GM12878 (cell line): ENCODE measurements at regions not wholly inside any gene's neighbourhood (a gene's known extent, or its start where the extent isn't known, plus 50 kb on each side); places are given as distances from the start of the nearest gene placed in this dataset.

ENCODE experiments used
- ATAC-seq: fragments of 200-7000 bp; cut with Tn5 transposase; 3 replicates; pipeline ENCODE4 v1.9.1; 2020; ENCODE audit warnings: mild to moderate bottlenecking, moderate library complexity
- BruUV-seq: library from RNA; stranded (reverse); fragments of 400-500 nt; replicated peaks from 2 replicates; lab custom pipeline; 2021; lab: Mats Ljungman, UMichigan
- CTCF ChIA-PET: fragments of 300-600 bp; sonication (Branson Sonifier 250); formaldehyde crosslinking; extraction: SDS; loops from one replicate; lab custom pipeline; 2021; ENCODE audit warnings: inconsistent platforms; lab: Yijun Ruan, JAX
- POLR2A ChIA-PET: fragments of 350-600 bp; formaldehyde crosslinking; extraction: SDS; loops from one replicate; lab custom pipeline; 2021; ENCODE audit warnings: inconsistent platforms; lab: Charles Lee
- RAD21 ChIA-PET: fragments of 300-600 bp; sonication (Branson Sonifier 250); formaldehyde crosslinking; loops from one replicate; lab custom pipeline; 2023; ENCODE audit warnings: antibody characterized with exemption; ENCODE audit not compliant: unreplicated experiment; lab: Charles Lee
- SMC1A ChIA-PET: fragments of 300-600 bp; sonication (Branson Sonifier 250); formaldehyde crosslinking; loops from one replicate; lab custom pipeline; 2023; ENCODE audit not compliant: unreplicated experiment, uncharacterized antibody; lab: Charles Lee
- DNase-seq: peaks from one replicate; pipeline ENCODE4 v3.0.0-alpha.2; 2011; ENCODE audit warnings: low read depth, low spot score
- FAIRE-seq: peaks from 3 replicates; lab custom pipeline; 2011; peaks lifted over from hg19 to GRCh38; lab: Jason Lieb, UNC
- H2AFZ ChIP-seq: 2 replicates; pipeline ENCODE4 v1.6.0; 2011; ENCODE audit warnings: low read depth, low read length, control low read depth; ENCODE audit not compliant: control insufficient read depth
- H3K27ac ChIP-seq: 2 replicates; pipeline ENCODE4 v1.5.1; 2011; ENCODE audit warnings: control low read depth; ENCODE audit not compliant: control insufficient read depth, insufficient read depth
- H3K27me3 ChIP-seq, 2 experiments: replicated peaks in 1 of 2; 2 replicates each; pipeline versions ENCODE4 v1.6.0 to v1.6.1; 2011; ENCODE audit warnings: low read length in 1 of 2; ENCODE audit not compliant: control insufficient read depth in 2 of 2, insufficient read depth in 2 of 2
- H3K36me3 ChIP-seq, 2 experiments: 2 replicates each; pipeline ENCODE4 v1.5.1; 2011; ENCODE audit warnings: low read length in 1 of 2; ENCODE audit not compliant: control insufficient read depth in 2 of 2, insufficient read depth in 2 of 2
- H3K4me1 ChIP-seq: 2 replicates; pipeline ENCODE4 v1.6.1; 2011; ENCODE audit warnings: mild to moderate bottlenecking, low read length, moderate library complexity, mixed read lengths; ENCODE audit not compliant: control insufficient read depth, insufficient read depth
- H3K4me2 ChIP-seq: 2 replicates; pipeline ENCODE4 v1.6.0; 2011; ENCODE audit warnings: control low read depth; ENCODE audit not compliant: control insufficient read depth, insufficient read depth
- H3K4me3 ChIP-seq: fragments of 200-600 bp; sonication (generic); 2 replicates; pipeline ENCODE4 v1.5.1; 2016
- H3K79me2 ChIP-seq: 2 replicates; pipeline ENCODE4 v1.6.0; 2011; ENCODE audit warnings: low read length; ENCODE audit not compliant: control insufficient read depth, insufficient read depth
- H3K9ac ChIP-seq: 2 replicates; pipeline ENCODE4 v1.8.0; 2011; ENCODE audit warnings: low read length, control low read depth, mixed read lengths; ENCODE audit not compliant: control insufficient read depth, insufficient read depth
- H3K9me3 ChIP-seq: replicated peaks from 3 replicates; pipeline ENCODE4 v1.5.1; 2011; ENCODE audit warnings: mild to moderate bottlenecking, low read length; ENCODE audit not compliant: control insufficient read depth, insufficient read depth
- H4K20me1 ChIP-seq: 2 replicates; pipeline ENCODE4 v1.6.0; 2011; ENCODE audit not compliant: control insufficient read depth, insufficient read depth
- BCL11A ChIP-seq: IDR thresholded peaks from 2 replicates; pipeline ENCODE4 v1.6.1; 2011; ENCODE audit warnings: low read depth, low read length
- BCLAF1 ChIP-seq: fragments of 450-650 bp; IDR thresholded peaks from 2 replicates; pipeline ENCODE4 v1.6.1; 2017; ENCODE audit warnings: antibody characterized with exemption, mild to moderate bottlenecking, moderate library complexity
- CBFB ChIP-seq: IDR thresholded peaks from 2 replicates; pipeline ENCODE4 v1.6.1; 2016; ENCODE audit warnings: antibody characterized with exemption, low read depth
- CHD4 ChIP-seq: fragments of 200-600 bp; sonication (generic); IDR thresholded peaks from 2 replicates; pipeline ENCODE4 v1.6.1; 2016; ENCODE audit warnings: mild to moderate bottlenecking
- CTCF ChIP-seq, 3 experiments: IDR thresholded peaks in 2 of 3; conservative IDR thresholded peaks in 1 of 3; 2 replicates each; pipeline ENCODE4 v1.5.1; 2011; ENCODE audit warnings: low read depth in 3 of 3, low read length in 3 of 3, mild to moderate bottlenecking in 3 of 3, control low read depth in 2 of 3, moderate library complexity in 2 of 3, inconsistent platforms in 1 of 3, mixed read lengths in 1 of 3; ENCODE audit not compliant: control insufficient read depth in 2 of 3, insufficient read depth in 1 of 3; ENCODE audit errors: extremely low read depth in 1 of 3
- KLF5 ChIP-seq: fragments of 450-650 bp; IDR thresholded peaks from 2 replicates; pipeline ENCODE4 v1.6.1; 2014; ENCODE audit warnings: mild to moderate bottlenecking; ENCODE audit not compliant: partially characterized antibody
- LARP7 ChIP-seq: fragments of 450-650 bp; IDR thresholded peaks from 2 replicates; pipeline ENCODE4 v1.6.1; 2017; ENCODE audit warnings: mild to moderate bottlenecking
- RB1 ChIP-seq: fragments of 450-650 bp; formaldehyde crosslinking; IDR thresholded peaks from 2 replicates; pipeline ENCODE4 v1.6.1; 2017; ENCODE audit warnings: mild to moderate bottlenecking, borderline replicate concordance
- TARDBP ChIP-seq: IDR thresholded peaks from 2 replicates; pipeline ENCODE4 v1.6.1; 2016; ENCODE audit warnings: borderline replicate concordance
- ZBTB11 ChIP-seq: fragments of 450-650 bp; formaldehyde crosslinking; IDR thresholded peaks from 2 replicates; pipeline ENCODE4 v1.5.0; 2022; ENCODE audit warnings: mild to moderate bottlenecking, missing genetic modification characterization
- ZNF622 ChIP-seq: fragments of 450-650 bp; IDR thresholded peaks from 2 replicates; pipeline ENCODE4 v1.6.1; 2017; ENCODE audit warnings: mild to moderate bottlenecking, inconsistent platforms
- WGBS: methylation state at CpG from one replicate; pipeline ENCODE4 v1.1.6; 2016; ENCODE audit warnings: low lambda C conversion rate; ENCODE audit not compliant: insufficient replicate concordance, insufficient coverage; ENCODE audit errors: missing lambda C conversion rate; 5-methylcytosine and 5-hydroxymethylcytosine counted together
- in situ Hi-C: fragments of 300-500 bp; cut with MboI; formaldehyde crosslinking; loops from 9 replicates; pipeline ENCODE4 v1.14.3; 2018; ENCODE audit warnings: mixed read lengths
- intact Hi-C: fragments of 100-400 bp; cut with micrococcal nuclease; formaldehyde crosslinking; loops from one replicate; pipeline ENCODE4 v1.14.2; 2022; ENCODE audit not compliant: unreplicated experiment

GRCh38 chr14:42617005-42617404 lies 1010.3 kb downstream of the LRFN5 start:
- no peak for TF ChIP-seq KLF5
- TF ChIP-seq BCL11A, result no peak
- TF ChIP-seq BCLAF1, result no peak
- no peak for TF ChIP-seq ZNF622
- TF ChIP-seq TARDBP, result no peak
- intact Hi-C loops (no loop called here), in situ Hi-C loops (no loop called here)
- H3K27me3 ChIP-seq, result no peaks in the 10 kb centered on the region
- ATAC-seq (no peak), FAIRE-seq (no peak), DNase-seq (no peak)
- RAD21 ChIA-PET, result no interaction called here
- WGBS, result 7% methylated on average over 1 of the region's 1 CpG
- H3K27ac ChIP-seq, result no peak overlapping the region
- no peaks in the 10 kb centered on the region for H3K36me3 ChIP-seq
- H3K9ac ChIP-seq, result no peak overlapping the region
- H3K79me2 ChIP-seq, result no peaks in the 10 kb centered on the region
- H3K9me3 ChIP-seq, result no peaks in the 10 kb centered on the region
- H3K4me3 ChIP-seq, result no peak overlapping the region
- CTCF ChIA-PET, result interaction anchor here (1.6 kb wide), 1 partner anchor 12 kb away, joined by 4 read pairs; no protein-coding TSS in a partner anchor
- no peak overlapping the region for H2AFZ ChIP-seq
- POLR2A ChIA-PET, result no interaction called here
- H3K4me1 ChIP-seq, result no peaks in the 10 kb centered on the region
- no peaks in the 10 kb centered on the region for H4K20me1 ChIP-seq
- H3K4me2 ChIP-seq, result no peak overlapping the region
- SMC1A ChIA-PET, result no interaction called here
- no TSS peak for BruUV-seq

GRCh38 chr14:42606839-42607238 lies 1000.2 kb downstream of the LRFN5 start:
- no peaks in the 10 kb centered on the region for H3K79me2 ChIP-seq
- H3K27me3 ChIP-seq, result no peaks in the 10 kb centered on the region
- intact Hi-C loops, result no loop called here
- ChIA-PET SMC1A (no interaction called here), CTCF (no interaction called here), RAD21 (no interaction called here), POLR2A (no interaction called here)
- DNase-seq (no peak), ATAC-seq (no peak), FAIRE-seq (no peak)
- H4K20me1 ChIP-seq, result no peaks in the 10 kb centered on the region
- no peak overlapping the region for H2AFZ ChIP-seq
- H3K27ac ChIP-seq, result no peak overlapping the region
- 24% methylated on average over 3 of the region's 3 CpGs for WGBS
- no peaks in the 10 kb centered on the region for H3K36me3 ChIP-seq
- no TSS peak for BruUV-seq
- no peak overlapping the region for H3K4me2 ChIP-seq
- H3K9ac ChIP-seq, result no peak overlapping the region
- no peaks in the 10 kb centered on the region for H3K4me1 ChIP-seq
- in situ Hi-C loops, result no loop called here
- H3K9me3 ChIP-seq, result no peaks in the 10 kb centered on the region
- no peak overlapping the region for H3K4me3 ChIP-seq
- TF ChIP-seq RB1, result no peak
- no peak for TF ChIP-seq LARP7
- no peak for TF ChIP-seq CHD4
- no peak for TF ChIP-seq CTCF (IDR thresholded peaks at IDR 0.05 in 2 of 3, conservative IDR thresholded peaks at IDR 0.05 in 1 of 3; ENCODE audit: control insufficient read depth in 2 of 3, extremely low read depth in 1 of 3, insufficient read depth in 1 of 3, low read depth in 3 of 3, low read length in 3 of 3)
- no peak for TF ChIP-seq ZBTB11
- TF ChIP-seq CBFB, result no peak
